B cell (primary cell): ENCODE measurements at regions not wholly inside any gene's neighbourhood (a gene's known extent, or its start where the extent isn't known, plus 50 kb on each side); places are given as distances from the start of the nearest gene placed in this dataset.

Source experiments
- ATAC-seq: fragments of 200-7000 bp; cut with Tn5 transposase; one replicate; pipeline ENCODE4 v1.10.0; 2021; ENCODE audit warnings: low read depth, mild to moderate bottlenecking, moderate number of reproducible peaks, moderate library complexity
- CTCF ChIA-PET: fragments of 350-600 bp; sonication (Branson Sonifier 250); formaldehyde crosslinking; loops from one replicate; lab custom pipeline; 2021; ENCODE audit warnings: antibody characterized with exemption, inconsistent platforms; lab: Charles Lee
- POLR2A ChIA-PET: fragments of 350-600 bp; sonication (Branson Sonifier 250); formaldehyde crosslinking; loops from one replicate; lab custom pipeline; 2021; ENCODE audit warnings: antibody characterized with exemption; lab: Charles Lee
- DNase-seq: peaks from one replicate; pipeline ENCODE4 v3.0.0; 2013
- H2AFZ ChIP-seq: 2 replicates; pipeline ENCODE4 v1.6.1; 2012; ENCODE audit warnings: mild to moderate bottlenecking, low read depth, low read length; ENCODE audit not compliant: insufficient read depth, poor library complexity, severe bottlenecking
- H3K27ac ChIP-seq, 2 donors: 1 replicate in 1 of 2; 2 replicates in 1 of 2; pipeline ENCODE4 v1.5.1; 2012 to 2013; ENCODE audit warnings: low read length in 2 of 2, mild to moderate bottlenecking in 2 of 2, moderate library complexity in 1 of 2
- H3K27me3 ChIP-seq, 4 experiments: fragments of 200-600 bp in 1 of 4; sonication (generic) in 1 of 4; replicated peaks in 1 of 4; 1 replicate in 2 of 4; 2 replicates in 2 of 4; pipeline versions ENCODE4 v1.6.1 to v1.7.0; 2013 to 2016; ENCODE audit warnings: low read length in 3 of 4, mild to moderate bottlenecking in 2 of 4, mixed read lengths in 1 of 4, moderate library complexity in 1 of 4; ENCODE audit not compliant: insufficient read depth in 4 of 4, control insufficient read depth in 3 of 4; ENCODE audit errors: control extremely low read depth in 1 of 4
- H3K36me3 ChIP-seq, 2 experiments: replicated peaks in 1 of 2; 1 replicate in 1 of 2; 2 replicates in 1 of 2; pipeline versions ENCODE4 v1.6.1 to v1.7.1; 2013; ENCODE audit warnings: low read length in 1 of 2; ENCODE audit not compliant: insufficient read depth in 2 of 2, control insufficient read depth in 1 of 2; ENCODE audit errors: control extremely low read depth in 1 of 2, extremely low read depth in 1 of 2
- H3K4me1 ChIP-seq, 2 donors: fragments of 200-600 bp in 1 of 2; sonication (generic) in 1 of 2; 1 replicate in 1 of 2; 2 replicates in 1 of 2; pipeline versions ENCODE4 v1.5.1 to v1.6.1; 2013 to 2017; ENCODE audit warnings: low read length in 2 of 2; ENCODE audit not compliant: control insufficient read depth in 2 of 2, insufficient read depth in 2 of 2
- H3K4me2 ChIP-seq: replicated peaks from 2 replicates; pipeline ENCODE3; 2012; ENCODE audit warnings: mild to moderate bottlenecking, low read depth, low read length; ENCODE audit not compliant: poor library complexity, severe bottlenecking
- H3K4me3 ChIP-seq, 5 experiments: fragments of 200-600 bp in 1 of 5; sonication (generic) in 1 of 5; 1 replicate in 3 of 5; 2 replicates in 2 of 5; pipeline versions ENCODE4 v1.5.1 to v1.7.0; 2011 to 2016; ENCODE audit warnings: low read length in 4 of 5, mild to moderate bottlenecking in 4 of 5, low read depth in 2 of 5, control low read depth in 1 of 5, moderate library complexity in 1 of 5; ENCODE audit not compliant: insufficient read depth in 1 of 5; ENCODE audit errors: control extremely low read depth in 1 of 5, extremely low read depth in 1 of 5
- H3K79me2 ChIP-seq: fragments of 200-600 bp; sonication (generic); one replicate; pipeline ENCODE4 v1.6.0; 2016; ENCODE audit warnings: low read length; ENCODE audit not compliant: control insufficient read depth, insufficient read depth
- H3K9ac ChIP-seq: fragments of 200-600 bp; sonication (generic); 2 replicates; pipeline ENCODE4 v1.6.1; 2017; ENCODE audit warnings: mild to moderate bottlenecking, low read length, moderate library complexity
- H3K9me3 ChIP-seq, 3 donors: one replicate each; pipeline versions ENCODE4 v1.6.1 to v1.7.1; 2013; ENCODE audit warnings: low read length in 2 of 3; ENCODE audit not compliant: control insufficient read depth in 2 of 3, insufficient read depth in 1 of 3; ENCODE audit errors: control extremely low read depth in 1 of 3
- H4K20me1 ChIP-seq: 2 replicates; pipeline ENCODE4 v1.6.0; 2012; ENCODE audit warnings: mild to moderate bottlenecking, low read length; ENCODE audit not compliant: insufficient read depth, control insufficient read depth, poor library complexity, severe bottlenecking
- H3K27ac Mint-ChIP-seq: one replicate; pipeline ENCODE4 v1.8.0; 2021; ENCODE audit warnings: mixed read lengths
- H3K27me3 Mint-ChIP-seq: one replicate; pipeline ENCODE4 v1.8.0; 2021; ENCODE audit warnings: mixed read lengths
- H3K4me1 Mint-ChIP-seq: one replicate; pipeline ENCODE4 v1.8.0; 2021; ENCODE audit warnings: mixed read lengths
- H3K4me3 Mint-ChIP-seq: one replicate; pipeline ENCODE4 v1.8.0; 2021; ENCODE audit warnings: mixed read lengths
- H3K9me3 Mint-ChIP-seq: one replicate; pipeline ENCODE4 v1.8.0; 2022; ENCODE audit warnings: mixed read lengths; ENCODE audit not compliant: insufficient read depth
- EZH2 ChIP-seq: IDR thresholded peaks from 2 replicates; pipeline ENCODE4 v1.6.1; 2012; ENCODE audit warnings: borderline replicate concordance, low read depth, mild to moderate bottlenecking, moderate library complexity, low read length; ENCODE audit not compliant: insufficient read depth, poor library complexity, severe bottlenecking
- WGBS: methylation state at CpG from one replicate; pipeline ENCODE4 v1.1.5; 2013; ENCODE audit warnings: missing lambda C conversion rate; ENCODE audit not compliant: insufficient coverage; 5-methylcytosine and 5-hydroxymethylcytosine counted together
- intact Hi-C: fragments of 100-400 bp; cut with micrococcal nuclease; formaldehyde crosslinking; loops from one replicate; pipeline ENCODE4 v1.10.0; 2022
- TF ChIP-seq, protein P1 (sequence below): fragments of 200-600 bp; IDR thresholded peaks from one replicate; pipeline ENCODE4 v1.8.0; 2022; ENCODE audit warnings: antibody characterized with exemption, mild to moderate bottlenecking

DNA sequence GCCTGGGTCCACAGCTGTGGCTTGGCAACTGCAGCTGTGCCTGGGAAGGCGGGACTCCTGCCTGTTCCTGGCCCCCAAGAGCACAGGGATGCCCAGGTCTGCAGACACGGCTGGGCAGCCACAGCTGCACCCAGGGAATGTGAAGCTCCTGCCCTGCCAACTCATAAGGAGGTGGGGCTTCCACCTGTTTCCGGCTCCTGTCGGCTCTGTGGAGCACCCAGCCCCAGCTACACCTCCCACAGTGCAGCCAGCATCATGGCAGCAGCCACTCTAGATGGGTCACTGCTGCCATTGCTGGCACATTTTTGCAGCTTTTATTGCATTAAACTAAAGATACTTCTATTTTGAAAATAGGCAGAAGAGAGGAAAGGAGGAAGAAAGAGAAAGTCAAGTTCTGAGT lies 207.9 kb downstream of the SAMD5 start:
- CTCF ChIA-PET = no interaction called here

DNA sequence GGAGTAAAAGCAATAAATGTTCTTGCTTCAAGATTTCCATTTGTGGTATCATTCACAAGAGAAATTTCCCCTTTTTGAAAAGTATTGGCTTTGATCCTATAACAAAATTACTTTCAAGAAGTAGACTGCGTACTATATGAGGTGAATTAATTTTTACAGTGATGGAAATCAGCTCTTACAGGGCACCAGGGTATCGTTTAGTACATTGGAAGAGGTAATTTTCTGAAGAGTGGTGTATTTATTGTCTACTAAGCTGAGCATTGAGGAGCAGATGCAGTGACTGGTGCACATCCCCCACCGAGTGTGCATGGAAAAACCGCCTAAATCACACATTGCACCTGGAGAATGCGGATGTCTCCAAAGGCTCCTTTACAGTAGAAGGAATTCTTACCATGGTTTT lies 209.5 kb downstream of the SAMD5 start:
- no peaks in the 10 kb centered on the region for H4K20me1 ChIP-seq
- no peak overlapping the region for H3K4me2 ChIP-seq
- H2AFZ ChIP-seq = no peak overlapping the region
- no peak overlapping the region for H3K27ac ChIP-seq
- ATAC-seq (no peak), DNase-seq (no peak)
- CTCF ChIA-PET = no interaction called here
- H3K36me3 ChIP-seq = no peaks in the 10 kb centered on the region
- intact Hi-C loops = no loop called here
- no peak overlapping the region for H3K9ac ChIP-seq
- no peaks in the 10 kb centered on the region for H3K79me2 ChIP-seq
- Mint-ChIP-seq H3K9me3 (peaks cover 7% of the 10 kb centered on the region), H3K4me1 (no peaks in the 10 kb centered on the region), H3K27ac (no peak overlapping the region), H3K4me3 (no peak overlapping the region), H3K27me3 (no peaks in the 10 kb centered on the region)
- no peaks in the 10 kb centered on the region for H3K4me1 ChIP-seq
- peaks cover 0 to 16% (median 0%) of the 10 kb centered on the region in 3 donors for H3K9me3 ChIP-seq
- WGBS = 90% methylated on average over 2 of the region's 5 CpGs
- H3K27me3 ChIP-seq = no peaks in the 10 kb centered on the region
- POLR2A ChIA-PET = no interaction called here
- TF ChIP-seq, protein P1, sequence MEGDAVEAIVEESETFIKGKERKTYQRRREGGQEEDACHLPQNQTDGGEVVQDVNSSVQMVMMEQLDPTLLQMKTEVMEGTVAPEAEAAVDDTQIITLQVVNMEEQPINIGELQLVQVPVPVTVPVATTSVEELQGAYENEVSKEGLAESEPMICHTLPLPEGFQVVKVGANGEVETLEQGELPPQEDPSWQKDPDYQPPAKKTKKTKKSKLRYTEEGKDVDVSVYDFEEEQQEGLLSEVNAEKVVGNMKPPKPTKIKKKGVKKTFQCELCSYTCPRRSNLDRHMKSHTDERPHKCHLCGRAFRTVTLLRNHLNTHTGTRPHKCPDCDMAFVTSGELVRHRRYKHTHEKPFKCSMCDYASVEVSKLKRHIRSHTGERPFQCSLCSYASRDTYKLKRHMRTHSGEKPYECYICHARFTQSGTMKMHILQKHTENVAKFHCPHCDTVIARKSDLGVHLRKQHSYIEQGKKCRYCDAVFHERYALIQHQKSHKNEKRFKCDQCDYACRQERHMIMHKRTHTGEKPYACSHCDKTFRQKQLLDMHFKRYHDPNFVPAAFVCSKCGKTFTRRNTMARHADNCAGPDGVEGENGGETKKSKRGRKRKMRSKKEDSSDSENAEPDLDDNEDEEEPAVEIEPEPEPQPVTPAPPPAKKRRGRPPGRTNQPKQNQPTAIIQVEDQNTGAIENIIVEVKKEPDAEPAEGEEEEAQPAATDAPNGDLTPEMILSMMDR = no peak
- TF ChIP-seq EZH2 = no peak
- no peak overlapping the region for H3K4me3 ChIP-seq

More for the DNA sequence above, 207.9 kb downstream of the SAMD5 start:
- no peak for ATAC-seq
- Mint-ChIP-seq H3K9me3 (no peaks in the 10 kb centered on the region), H3K4me3 (no peak overlapping the region), H3K27ac (no peak overlapping the region), H3K27me3 (no peaks in the 10 kb centered on the region), H3K4me1 (no peaks in the 10 kb centered on the region)
- POLR2A ChIA-PET = no interaction called here
- no peaks in the 10 kb centered on the region for H3K36me3 ChIP-seq
- no peak overlapping the region for H3K4me2 ChIP-seq
- no peak overlapping the region for H3K4me3 ChIP-seq
- WGBS = 77% methylated on average over 4 of the region's 4 CpGs
- intact Hi-C loops = no loop called here
- H2AFZ ChIP-seq = no peak overlapping the region
- H4K20me1 ChIP-seq = no peaks in the 10 kb centered on the region
- H3K27me3 ChIP-seq = no peaks in the 10 kb centered on the region
- H3K27ac ChIP-seq = no peak overlapping the region
- H3K79me2 ChIP-seq = no peaks in the 10 kb centered on the region
- H3K9ac ChIP-seq = no peak overlapping the region
- no peak for DNase-seq
- no peak for TF ChIP-seq EZH2
- TF ChIP-seq, protein P1 = no peak
- no peaks in the 10 kb centered on the region for H3K4me1 ChIP-seq
- H3K9me3 ChIP-seq = peaks cover 0 to 16% (median 0%) of the 10 kb centered on the region in 3 donors
